Stimulated activated naive CD8-positive, alpha-beta T cell treated with anti-CD3 and anti-CD28 coated beads, Interleukin-15, amount 100 ng/mL, for 72 hours (primary cell): ENCODE measurements at regions not wholly inside any gene's neighbourhood (a gene's known extent, or its start where the extent isn't known, plus 50 kb on each side); places are given as distances from the start of the nearest gene placed in this dataset.

Experiments
- ATAC-seq: fragments of 150-1000 bp; cut with Tn5 transposase; 2 replicates; pipeline ENCODE4 v1.10.0; 2021; ENCODE audit warnings: mild to moderate bottlenecking, moderate library complexity
- DNase-seq, 2 donors: peaks; one replicate each; pipeline ENCODE4 v3.0.0; 2021 to 2022
- H3K27ac Mint-ChIP-seq, 2 donors: one replicate each; pipeline ENCODE4 v1.8.0; 2022; ENCODE audit warnings: mild to moderate bottlenecking in 2 of 2, mixed read lengths in 2 of 2, moderate library complexity in 2 of 2
- H3K27me3 Mint-ChIP-seq: one replicate; pipeline ENCODE4 v1.8.0; 2022; ENCODE audit warnings: mixed read lengths
- H3K4me1 Mint-ChIP-seq: one replicate; pipeline ENCODE4 v1.8.0; 2022; ENCODE audit warnings: mild to moderate bottlenecking, mixed read lengths
- H3K4me3 Mint-ChIP-seq, 2 donors: one replicate each; pipeline ENCODE4 v1.8.0; 2022; ENCODE audit warnings: mild to moderate bottlenecking in 2 of 2, mixed read lengths in 2 of 2, moderate library complexity in 1 of 2
- H3K9me3 Mint-ChIP-seq, 2 donors: one replicate each; pipeline ENCODE4 v1.8.0; 2022; ENCODE audit warnings: mixed read lengths in 2 of 2

DNA sequence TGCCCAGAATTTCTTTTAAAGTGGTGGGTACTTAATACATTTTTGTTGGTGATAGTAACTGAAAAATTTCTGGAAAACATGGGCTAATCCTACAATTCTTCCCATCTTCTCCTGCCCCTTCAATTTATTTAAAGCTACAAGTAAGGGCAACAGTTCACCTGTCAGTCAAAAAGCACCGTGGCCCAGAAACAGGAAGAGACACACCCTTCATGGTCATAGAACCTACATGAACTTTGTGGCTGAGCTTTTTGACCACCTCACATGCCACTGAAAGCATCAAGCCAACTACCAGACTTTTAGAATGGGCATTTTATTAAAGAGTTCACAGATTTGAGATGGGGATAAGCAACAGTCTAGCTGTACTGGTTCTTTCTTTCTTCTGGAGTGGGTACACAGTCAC is 201.1 kb upstream of the CNR1 start:
- Mint-ChIP-seq H3K27me3 (peaks cover 18% of the 10 kb centered on the region), H3K4me3 (no peak overlapping the region), H3K9me3 (no peaks in the 10 kb centered on the region), H3K27ac (no peak overlapping the region), H3K4me1 (no peaks in the 10 kb centered on the region)
- ATAC-seq, result no peak
- DNase-seq, result no peak

DNA sequence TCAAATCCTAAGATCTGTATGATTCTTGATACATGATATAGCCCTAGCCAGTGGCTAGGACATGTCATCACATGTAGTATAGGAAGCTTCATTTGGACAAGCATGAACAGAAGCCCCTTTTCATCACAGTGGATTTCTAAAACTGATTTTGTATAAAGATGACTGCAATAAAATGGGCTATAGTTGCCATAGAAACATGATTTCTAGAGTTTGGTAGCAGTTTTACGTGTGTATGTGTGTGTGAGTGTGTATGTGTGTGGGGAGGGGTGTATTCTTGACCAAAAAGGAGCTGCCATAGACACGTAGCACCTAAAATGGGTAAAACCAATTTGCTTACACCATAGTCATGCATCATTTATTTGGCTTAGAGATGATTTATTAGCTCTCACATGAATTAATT is 200.5 kb upstream of the CNR1 start:
- DNase-seq (no peak), ATAC-seq (no peak)
- H3K4me3 Mint-ChIP-seq, result no peak overlapping the region
- no peaks in the 10 kb centered on the region for H3K4me1 Mint-ChIP-seq
- H3K27me3 Mint-ChIP-seq, result peaks cover 16% of the 10 kb centered on the region
- H3K27ac Mint-ChIP-seq, result no peak overlapping the region
- no peaks in the 10 kb centered on the region for H3K9me3 Mint-ChIP-seq

DNA sequence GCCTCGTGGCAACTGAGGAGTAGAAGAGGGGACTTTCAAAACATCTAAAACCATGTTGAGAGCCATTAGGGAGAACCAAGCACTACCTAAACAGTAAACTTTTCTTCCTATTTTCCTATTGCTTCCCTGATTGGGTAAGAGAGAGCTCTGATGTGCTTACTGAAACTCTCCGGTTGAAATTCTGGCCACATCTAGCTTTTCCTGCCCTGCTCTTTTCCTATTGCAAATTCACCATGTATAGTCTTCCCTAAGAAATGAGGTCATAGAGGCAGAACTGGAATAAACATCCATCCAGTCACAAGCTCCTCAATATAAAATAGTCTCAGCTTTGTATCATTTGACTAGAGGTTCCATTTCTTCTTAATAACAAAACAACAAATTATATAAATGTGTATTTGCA is 199.5 kb upstream of the CNR1 start:
- no peaks in the 10 kb centered on the region for H3K9me3 Mint-ChIP-seq
- H3K4me1 Mint-ChIP-seq, result no peaks in the 10 kb centered on the region
- H3K27ac Mint-ChIP-seq, result no peak overlapping the region
- peaks cover 8% of the 10 kb centered on the region for H3K27me3 Mint-ChIP-seq
- ATAC-seq (no peak), DNase-seq (no peak)
- H3K4me3 Mint-ChIP-seq, result no peak overlapping the region

DNA sequence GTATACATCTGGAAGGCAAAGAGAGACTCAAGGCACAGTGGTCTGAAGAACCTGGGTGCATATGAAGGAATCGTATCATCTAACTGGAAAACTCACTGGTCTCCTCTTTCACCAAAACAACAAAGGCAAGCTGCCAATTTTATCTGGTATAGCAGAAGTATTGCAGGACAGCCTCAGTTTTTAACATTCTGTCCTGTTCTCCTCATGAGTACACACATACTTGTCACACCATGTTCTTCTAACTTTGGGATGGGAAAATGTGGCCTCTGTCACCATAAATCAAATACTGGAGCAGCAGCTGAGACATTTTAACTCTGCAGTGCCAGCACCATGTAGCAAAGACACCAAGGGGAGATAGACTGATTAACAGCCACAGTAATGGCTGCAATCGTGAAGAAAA is 199.1 kb upstream of the CNR1 start:
- Mint-ChIP-seq H3K4me3 (no peak overlapping the region), H3K4me1 (no peaks in the 10 kb centered on the region), H3K27ac (no peak overlapping the region), H3K9me3 (no peaks in the 10 kb centered on the region), H3K27me3 (peaks cover 8% of the 10 kb centered on the region)
- ATAC-seq (no peak), DNase-seq (no peak)

DNA sequence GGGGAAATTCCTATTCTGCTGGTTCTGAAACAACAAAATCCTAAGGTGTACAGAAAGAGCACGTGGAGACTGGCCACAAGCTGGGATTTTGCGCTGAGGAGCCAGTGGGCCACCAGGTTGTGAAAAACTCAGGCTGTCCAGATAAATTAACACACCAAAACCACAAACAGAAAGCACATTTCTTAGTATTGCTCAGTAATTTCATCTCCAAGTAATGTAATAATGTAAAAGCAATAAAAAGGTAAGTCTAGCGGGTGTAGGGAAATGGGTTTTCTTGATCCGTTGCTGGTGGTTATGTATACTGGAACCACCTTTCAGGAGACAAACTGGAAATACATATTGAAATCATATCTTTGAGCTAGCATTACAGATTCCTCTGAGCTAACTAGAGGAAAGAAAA is 195.6 kb upstream of the CNR1 start:
- H3K9me3 Mint-ChIP-seq, result no peaks in the 10 kb centered on the region
- no peak overlapping the region for H3K4me3 Mint-ChIP-seq
- H3K4me1 Mint-ChIP-seq, result no peaks in the 10 kb centered on the region
- ATAC-seq, result no peak
- DNase-seq, result no peak
- no peak overlapping the region for H3K27ac Mint-ChIP-seq
- H3K27me3 Mint-ChIP-seq, result peaks cover 8% of the 10 kb centered on the region

DNA sequence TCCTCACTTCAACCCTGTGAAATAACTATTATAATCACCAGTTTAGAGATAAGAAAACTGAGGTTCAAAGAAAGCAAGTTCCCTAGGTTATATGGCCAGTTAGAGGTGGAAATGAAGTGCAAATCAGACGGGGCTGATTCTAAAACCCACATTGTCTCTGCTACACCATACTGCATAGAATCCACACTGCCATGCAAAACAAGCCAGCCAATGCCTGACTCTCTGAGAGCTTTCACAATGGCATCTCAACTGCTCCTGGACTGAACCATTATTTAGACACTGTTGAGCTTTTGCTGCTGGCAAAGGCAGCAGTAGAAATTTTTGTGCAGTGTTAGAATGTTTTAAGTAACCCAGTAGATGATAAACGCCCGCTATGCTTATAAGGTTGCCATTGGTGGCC is 195.2 kb upstream of the CNR1 start:
- Mint-ChIP-seq H3K4me1 (no peaks in the 10 kb centered on the region), H3K27ac (no peak overlapping the region), H3K27me3 (peaks cover 8% of the 10 kb centered on the region), H3K4me3 (no peak overlapping the region), H3K9me3 (no peaks in the 10 kb centered on the region)
- no peak for ATAC-seq
- no peak for DNase-seq

DNA sequence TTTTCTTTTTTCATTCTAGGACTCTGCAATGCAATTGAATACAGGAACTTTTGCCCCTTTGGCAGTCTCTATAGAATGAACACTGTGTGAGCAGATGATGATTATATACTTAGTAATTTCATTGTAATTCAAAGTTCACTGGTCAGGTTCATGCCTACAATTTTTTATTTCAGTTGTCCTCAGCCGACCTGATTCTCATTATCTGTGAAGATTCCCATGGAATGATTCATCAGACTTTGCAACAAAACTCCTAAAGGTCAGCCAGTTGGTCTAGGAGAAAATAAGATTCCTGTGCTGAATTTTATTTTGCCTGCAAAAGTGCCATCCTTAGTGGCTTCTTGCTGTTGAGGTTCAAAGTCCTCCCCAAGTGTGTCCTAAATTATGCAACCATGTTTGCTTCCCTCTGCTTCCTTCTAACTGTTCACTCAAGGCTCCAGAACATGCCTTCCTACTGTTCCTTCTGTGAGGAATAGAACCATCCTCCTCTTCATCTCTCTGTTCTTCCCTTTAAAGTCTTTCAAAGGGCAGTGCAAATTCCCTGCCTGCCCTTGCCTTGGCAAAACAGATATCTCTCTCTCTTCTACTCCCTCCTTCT is 194.2 kb upstream of the CNR1 start:
- H3K9me3 Mint-ChIP-seq, result peaks cover 2 to 3% of the 10 kb centered on the region in 2 donors
- ATAC-seq, result no peak

DNA sequence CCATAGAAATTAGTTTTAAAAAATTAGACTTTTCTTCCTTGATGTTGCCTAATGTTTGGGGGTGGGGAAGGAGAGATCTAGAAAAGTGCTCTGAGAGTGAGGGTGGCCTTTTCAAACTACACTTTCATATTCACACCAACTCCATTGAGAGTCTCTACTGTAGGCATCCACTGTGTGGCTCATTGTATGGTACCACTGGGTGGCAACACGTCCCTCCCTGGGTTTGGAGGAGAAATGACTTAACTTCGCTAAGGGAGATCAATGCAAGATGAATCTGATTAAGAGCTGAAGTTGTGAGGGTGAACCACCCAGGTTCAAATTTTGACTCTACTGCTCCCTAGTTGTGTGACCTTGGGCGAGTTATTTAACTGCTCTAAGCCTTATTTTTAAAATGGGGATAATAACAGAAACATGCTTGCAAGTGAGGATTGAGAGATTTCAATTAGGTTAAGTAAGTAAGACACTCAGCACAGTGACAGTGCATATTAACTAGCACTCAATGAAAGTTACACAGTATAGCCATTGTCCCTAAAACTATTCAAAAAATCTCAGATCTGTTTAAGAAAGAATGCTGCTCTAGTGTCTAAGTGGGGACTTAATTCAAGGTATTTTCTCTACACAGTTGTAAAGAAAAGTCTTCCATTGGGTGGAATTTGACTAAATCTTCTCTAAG is 193.5 kb upstream of the CNR1 start:
- H3K27me3 Mint-ChIP-seq, result peaks cover 8% of the 10 kb centered on the region
- H3K4me1 Mint-ChIP-seq, result no peaks in the 10 kb centered on the region
- DNase-seq (no peak), ATAC-seq (no peak)
- no peak overlapping the region for H3K4me3 Mint-ChIP-seq
- H3K27ac Mint-ChIP-seq, result no peak overlapping the region
- H3K9me3 Mint-ChIP-seq, result peaks cover 6 to 9% of the 10 kb centered on the region in 2 donors

More for the DNA sequence above, 194.2 kb upstream of the CNR1 start:
- no peak overlapping the region for H3K27ac Mint-ChIP-seq
- no peaks in the 10 kb centered on the region for H3K4me1 Mint-ChIP-seq
- peaks cover 8% of the 10 kb centered on the region for H3K27me3 Mint-ChIP-seq
- DNase-seq, result no peak
- H3K4me3 Mint-ChIP-seq, result no peak overlapping the region

DNA sequence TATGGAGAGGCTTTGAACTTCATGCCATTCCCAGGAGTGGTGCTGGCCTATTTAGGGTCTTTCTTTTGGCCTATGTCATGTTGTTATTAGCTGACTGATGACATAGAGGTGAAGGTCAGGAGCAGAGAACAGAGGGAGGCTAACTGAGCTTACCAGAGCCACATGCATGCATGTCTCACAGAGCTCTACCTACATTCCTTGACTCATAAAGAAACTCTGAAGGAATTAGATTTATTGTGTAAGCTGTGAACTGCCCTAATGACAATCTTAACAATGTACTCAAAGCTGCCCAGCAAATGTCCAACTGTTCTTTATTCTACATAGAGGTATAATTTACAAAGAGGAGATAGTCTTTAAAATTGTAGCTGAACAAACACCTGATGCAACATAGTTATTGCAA is 192.7 kb upstream of the CNR1 start:
- DNase-seq (no peak), ATAC-seq (no peak)
- Mint-ChIP-seq H3K27me3 (peaks cover 8% of the 10 kb centered on the region), H3K4me1 (no peaks in the 10 kb centered on the region), H3K9me3 (peaks cover 6 to 9% of the 10 kb centered on the region in 2 donors), H3K4me3 (no peak overlapping the region), H3K27ac (no peak overlapping the region)

DNA sequence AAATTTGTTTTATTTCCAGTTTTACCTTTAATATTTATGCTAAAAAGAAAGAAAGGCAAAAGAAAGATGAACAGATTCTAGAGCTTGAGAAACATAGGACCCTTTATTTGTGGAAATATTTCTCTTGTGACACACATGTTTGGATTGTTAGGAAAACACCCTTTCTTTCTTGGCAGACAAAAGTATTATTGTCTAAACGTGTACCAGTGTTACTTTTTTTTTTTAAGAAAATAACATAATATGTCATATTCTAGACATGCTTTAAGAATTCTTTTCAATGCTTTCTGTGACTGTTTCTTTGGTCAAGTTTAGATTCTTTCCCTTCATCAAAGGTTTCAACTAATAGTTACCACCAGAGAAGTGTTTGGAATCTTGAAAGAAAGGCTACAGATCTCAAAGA is 183.4 kb upstream of the CNR1 start:
- no peak overlapping the region for H3K27ac Mint-ChIP-seq

DNA sequence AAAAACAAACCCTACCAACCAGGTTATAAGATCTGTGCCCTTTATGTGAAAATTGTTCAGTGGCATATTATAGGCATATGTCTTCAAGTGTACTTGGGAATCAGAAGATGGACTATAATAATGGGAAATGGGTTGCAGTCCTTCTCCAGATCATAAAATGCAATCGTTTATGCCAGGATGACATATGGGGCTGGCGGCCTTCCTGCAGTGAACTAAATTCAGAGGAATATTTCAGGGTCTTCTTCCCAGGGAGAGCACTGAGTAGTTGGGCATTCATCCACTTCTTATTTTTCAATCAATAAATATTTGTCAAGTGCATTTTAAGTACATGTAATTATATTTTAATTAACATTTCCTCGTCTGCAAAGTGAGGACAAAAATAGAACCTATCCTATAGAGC is 176.2 kb upstream of the CNR1 start:
- no peaks in the 10 kb centered on the region for H3K9me3 Mint-ChIP-seq
- H3K27me3 Mint-ChIP-seq, result no peaks in the 10 kb centered on the region
- ATAC-seq (no peak), DNase-seq (no peak)
- H3K4me3 Mint-ChIP-seq, result no peak overlapping the region
- H3K4me1 Mint-ChIP-seq, result no peaks in the 10 kb centered on the region
- H3K27ac Mint-ChIP-seq, result no peak overlapping the region

More for the DNA sequence above, 183.4 kb upstream of the CNR1 start:
- Mint-ChIP-seq H3K4me3 (no peak overlapping the region), H3K4me1 (no peaks in the 10 kb centered on the region), H3K9me3 (peaks cover 0 to 6% of the 10 kb centered on the region in 2 donors), H3K27me3 (no peaks in the 10 kb centered on the region)
- DNase-seq (no peak), ATAC-seq (no peak)

DNA sequence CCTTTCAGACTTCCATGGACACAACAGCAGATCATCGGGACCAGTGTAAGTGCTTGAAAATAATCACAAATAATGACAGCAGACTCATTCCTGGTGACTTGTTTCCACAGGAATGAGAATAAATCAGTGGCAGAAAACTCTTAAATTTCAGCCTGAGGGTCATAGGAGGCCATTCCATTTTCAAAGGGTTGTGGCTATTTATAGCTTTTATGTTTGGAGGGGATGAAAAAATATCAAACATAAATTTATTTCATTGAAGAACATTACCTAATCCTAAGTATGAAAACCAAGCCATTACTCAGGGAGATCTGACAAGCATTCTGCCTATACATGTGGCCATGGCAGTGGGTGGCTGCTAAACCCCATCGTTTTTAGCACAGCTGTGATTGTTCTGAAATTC is 173.6 kb upstream of the CNR1 start:
- DNase-seq (no peak), ATAC-seq (no peak)
- Mint-ChIP-seq H3K9me3 (peaks cover 5 to 7% of the 10 kb centered on the region in 2 donors), H3K27ac (no peak overlapping the region), H3K4me3 (no peak overlapping the region), H3K27me3 (no peaks in the 10 kb centered on the region), H3K4me1 (no peaks in the 10 kb centered on the region)

DNA sequence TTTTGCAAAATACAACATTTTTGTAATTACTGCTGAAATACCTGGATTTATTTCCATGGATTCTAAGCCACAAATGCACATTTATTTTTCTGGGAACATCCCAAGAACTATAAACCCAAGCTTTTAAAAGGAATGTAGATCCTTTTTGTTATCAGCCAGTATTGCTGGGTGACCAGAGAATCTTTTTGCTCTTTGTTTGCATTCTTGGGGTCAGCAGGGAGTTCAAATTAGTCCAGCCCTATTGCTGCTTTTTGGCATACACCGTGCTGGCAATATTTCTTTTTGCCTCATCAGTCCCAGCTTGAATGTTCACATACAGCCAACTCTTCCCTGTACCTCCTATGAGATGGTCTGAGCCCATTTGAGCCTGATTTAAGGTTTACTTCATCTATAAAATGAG is 155.2 kb upstream of the CNR1 start:
- no peak overlapping the region for H3K27ac Mint-ChIP-seq
- no peaks in the 10 kb centered on the region for H3K4me1 Mint-ChIP-seq
- H3K4me3 Mint-ChIP-seq, result no peak overlapping the region
- peaks cover 22% of the 10 kb centered on the region for H3K27me3 Mint-ChIP-seq
- ATAC-seq (no peak), DNase-seq (no peak)
- no peaks in the 10 kb centered on the region for H3K9me3 Mint-ChIP-seq

DNA sequence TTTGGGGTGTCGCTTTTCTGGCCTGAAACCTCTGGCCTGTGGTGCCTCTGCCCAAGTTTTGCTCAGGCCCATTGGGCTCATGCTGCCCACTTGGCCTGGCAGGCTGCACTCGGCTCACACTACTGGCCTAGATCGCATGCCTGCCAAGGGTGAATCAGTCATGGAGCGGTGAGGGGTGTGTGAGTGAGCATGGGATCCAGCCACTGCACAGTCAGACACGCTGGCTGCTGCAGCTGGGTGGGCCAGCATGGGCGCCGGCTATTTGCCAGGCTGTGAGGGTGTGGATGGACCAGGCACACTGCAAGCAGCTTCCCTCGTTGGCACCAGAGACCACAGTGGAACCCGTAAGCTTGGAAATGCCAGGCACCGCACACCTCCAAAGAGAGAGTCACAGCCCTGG is 145.4 kb upstream of the CNR1 start:
- no peaks in the 10 kb centered on the region for H3K9me3 Mint-ChIP-seq
- no peaks in the 10 kb centered on the region for H3K27me3 Mint-ChIP-seq
- no peaks in the 10 kb centered on the region for H3K4me1 Mint-ChIP-seq
- no peak overlapping the region for H3K27ac Mint-ChIP-seq
- no peak overlapping the region for H3K4me3 Mint-ChIP-seq
- ATAC-seq (no peak), DNase-seq (no peak)

DNA sequence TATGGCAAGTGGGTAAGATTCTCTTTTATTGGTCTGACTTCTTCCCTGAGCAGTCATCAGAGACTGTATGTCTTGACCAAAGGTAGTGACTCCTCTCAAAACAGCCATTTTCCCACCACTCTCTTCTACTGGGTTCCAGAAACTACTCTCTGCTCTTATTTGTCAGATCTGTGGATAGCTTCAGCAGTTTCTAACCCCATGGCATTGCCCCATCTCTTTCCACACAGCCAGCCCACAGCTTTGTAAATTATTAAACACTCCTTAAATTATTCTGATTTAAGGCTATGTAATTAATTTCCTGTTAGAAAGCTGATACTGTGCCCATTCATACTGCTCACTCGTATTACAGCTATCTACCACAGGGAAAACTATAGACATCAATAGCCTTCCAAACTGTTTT is 138.4 kb upstream of the CNR1 start:
- DNase-seq, result no peak

DNA sequence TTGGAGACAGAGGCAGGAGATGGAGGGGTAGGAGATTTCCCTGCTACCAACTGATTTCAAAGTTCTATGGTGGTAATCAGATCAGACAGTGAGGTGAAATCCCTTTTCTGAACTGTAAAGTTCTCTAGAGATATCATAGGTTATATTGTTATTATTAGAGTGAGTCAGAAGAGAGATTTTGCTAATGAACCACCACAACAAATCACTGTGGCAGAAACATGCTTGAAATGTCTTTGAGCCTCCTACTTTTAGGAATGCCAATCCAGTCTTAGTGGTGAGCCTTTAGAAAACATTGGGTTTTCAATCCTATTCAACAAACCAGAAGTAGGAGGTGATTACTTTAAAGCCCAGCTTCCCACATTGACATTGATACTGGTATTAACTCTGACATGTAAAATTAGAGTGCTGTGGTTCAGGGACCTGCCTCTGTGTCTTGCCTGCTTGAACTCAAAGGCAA is 136.7 kb upstream of the CNR1 start:
- Mint-ChIP-seq H3K27me3 (no peaks in the 10 kb centered on the region), H3K4me1 (no peaks in the 10 kb centered on the region), H3K4me3 (no peak overlapping the region), H3K9me3 (no peaks in the 10 kb centered on the region), H3K27ac (no peak overlapping the region)
- DNase-seq (no peak), ATAC-seq (no peak)

More for the DNA sequence above, 138.4 kb upstream of the CNR1 start:
- no peaks in the 10 kb centered on the region for H3K27me3 Mint-ChIP-seq
- no peak overlapping the region for H3K27ac Mint-ChIP-seq
- no peaks in the 10 kb centered on the region for H3K9me3 Mint-ChIP-seq
- H3K4me3 Mint-ChIP-seq, result no peak overlapping the region
- no peaks in the 10 kb centered on the region for H3K4me1 Mint-ChIP-seq
- ATAC-seq, result no peak
